ENCODE measurements at regions not wholly inside any gene's neighbourhood (a gene's known extent, or its start where the extent isn't known, plus 50 kb on each side); places are given as distances from the start of the nearest gene placed in this dataset.

- TF ChIP-seq, protein P1, sequence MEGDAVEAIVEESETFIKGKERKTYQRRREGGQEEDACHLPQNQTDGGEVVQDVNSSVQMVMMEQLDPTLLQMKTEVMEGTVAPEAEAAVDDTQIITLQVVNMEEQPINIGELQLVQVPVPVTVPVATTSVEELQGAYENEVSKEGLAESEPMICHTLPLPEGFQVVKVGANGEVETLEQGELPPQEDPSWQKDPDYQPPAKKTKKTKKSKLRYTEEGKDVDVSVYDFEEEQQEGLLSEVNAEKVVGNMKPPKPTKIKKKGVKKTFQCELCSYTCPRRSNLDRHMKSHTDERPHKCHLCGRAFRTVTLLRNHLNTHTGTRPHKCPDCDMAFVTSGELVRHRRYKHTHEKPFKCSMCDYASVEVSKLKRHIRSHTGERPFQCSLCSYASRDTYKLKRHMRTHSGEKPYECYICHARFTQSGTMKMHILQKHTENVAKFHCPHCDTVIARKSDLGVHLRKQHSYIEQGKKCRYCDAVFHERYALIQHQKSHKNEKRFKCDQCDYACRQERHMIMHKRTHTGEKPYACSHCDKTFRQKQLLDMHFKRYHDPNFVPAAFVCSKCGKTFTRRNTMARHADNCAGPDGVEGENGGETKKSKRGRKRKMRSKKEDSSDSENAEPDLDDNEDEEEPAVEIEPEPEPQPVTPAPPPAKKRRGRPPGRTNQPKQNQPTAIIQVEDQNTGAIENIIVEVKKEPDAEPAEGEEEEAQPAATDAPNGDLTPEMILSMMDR (IDR thresholded peaks at IDR 0.05), result no peak
- no peak for TF ChIP-seq POLR2A (IDR thresholded peaks at IDR 0.05)
Observed at GRCh38 chrX:36868592-36868991, 139.6 kb upstream of the FAM47C start.
